HUES64 (cell line): ENCODE measurements at regions not wholly inside any gene's neighbourhood (a gene's known extent, or its start where the extent isn't known, plus 50 kb on each side); places are given as distances from the start of the nearest gene placed in this dataset.
"Not testable (repeated sequence)": the region's sequence is repeated elsewhere in the genome, so short reads cannot be mapped to it uniquely, and the experiment has no call there.

Experiments
- H3K27ac ChIP-seq: 2 replicates; pipeline ENCODE4 v1.7.0; 2013; ENCODE audit warnings: low read depth, low read length, inconsistent platforms
- H3K27me3 ChIP-seq: 2 replicates; pipeline ENCODE4 v1.6.1; 2013; ENCODE audit warnings: mild to moderate bottlenecking, low read length; ENCODE audit not compliant: insufficient read depth
- H3K36me3 ChIP-seq: 2 replicates; pipeline ENCODE4 v1.6.1; 2013; ENCODE audit warnings: mild to moderate bottlenecking, low read length; ENCODE audit not compliant: insufficient read depth
- H3K4me1 ChIP-seq: 2 replicates; pipeline ENCODE4 v1.6.1; 2013; ENCODE audit warnings: mild to moderate bottlenecking, low read length, moderate library complexity; ENCODE audit not compliant: insufficient read depth
- H3K4me3 ChIP-seq: 2 replicates; pipeline ENCODE4 v1.5.1; 2013; ENCODE audit warnings: mild to moderate bottlenecking, low read length, moderate library complexity
- H3K9ac ChIP-seq: 2 replicates; pipeline ENCODE4 v1.6.1; 2013; ENCODE audit warnings: mild to moderate bottlenecking, low read depth, low read length
- H3K9me3 ChIP-seq: 2 replicates; pipeline ENCODE4 v1.6.1; 2013; ENCODE audit warnings: low read depth, low read length; ENCODE audit not compliant: insufficient read depth
- WGBS: fragments of 150-250, 120-280 bp; methylation state at CpG from one replicate; pipeline ENCODE4 v1.1.7; 2013; ENCODE audit warnings: missing lambda C conversion rate; 5-methylcytosine and 5-hydroxymethylcytosine counted together

DNA sequence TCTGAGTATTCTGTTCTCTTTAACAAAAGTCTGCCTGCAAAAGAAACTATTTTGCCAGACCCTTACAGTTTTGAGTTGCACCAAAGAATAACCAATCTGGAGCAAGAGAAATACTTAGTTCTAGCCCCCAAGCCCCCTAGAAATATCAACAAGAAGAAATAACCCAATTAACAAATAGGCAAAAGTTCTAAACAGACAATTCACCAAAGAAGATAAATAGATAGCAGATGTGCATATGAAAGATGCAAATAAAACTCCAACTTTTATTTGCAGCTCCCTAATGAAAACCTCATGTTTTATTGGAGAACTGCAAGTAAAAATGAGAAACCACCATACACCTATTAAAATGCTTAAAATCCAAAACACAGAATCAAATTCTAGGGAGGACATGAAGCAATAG is 1308.0 kb downstream of the CDH11 start:
- H3K4me1 ChIP-seq = peaks cover 11% of the 10 kb centered on the region; the same call in 1 of the 2 replicates
- no peaks in the 10 kb centered on the region for H3K9me3 ChIP-seq
- no peaks in the 10 kb centered on the region for H3K36me3 ChIP-seq
- H3K27me3 ChIP-seq = no peaks in the 10 kb centered on the region
- H3K4me3 ChIP-seq = no peak overlapping the region
- no peak overlapping the region for H3K9ac ChIP-seq
- H3K27ac ChIP-seq = no peak overlapping the region

DNA sequence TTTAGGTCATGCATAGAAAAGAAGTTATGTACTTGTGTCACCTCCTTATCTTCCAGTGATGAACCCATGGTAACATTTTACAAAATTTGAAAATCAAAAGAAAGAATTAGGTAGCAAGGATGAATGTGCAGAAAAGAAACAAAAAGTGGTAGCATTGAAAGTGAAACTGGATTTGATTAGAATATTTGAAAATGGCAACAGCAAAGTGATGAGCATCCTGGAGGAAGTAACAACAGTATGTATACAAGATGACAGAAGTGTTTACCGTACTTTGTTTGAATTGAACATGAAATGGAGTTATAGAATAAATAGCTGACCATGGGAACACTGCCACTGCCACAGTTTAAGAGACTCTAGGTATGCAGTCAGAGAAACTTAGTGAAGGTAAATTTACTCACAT is 1313.1 kb downstream of the CDH11 start:
- WGBS = 90% methylated on average over 1 of the region's 1 CpG
- Histone ChIP-seq H3K4me1 (no peaks in the 10 kb centered on the region), H3K27ac (no peak overlapping the region), H3K9me3 (no peaks in the 10 kb centered on the region), H3K4me3 (no peak overlapping the region), H3K27me3 (no peaks in the 10 kb centered on the region), H3K36me3 (no peaks in the 10 kb centered on the region), H3K9ac (no peak overlapping the region)

DNA sequence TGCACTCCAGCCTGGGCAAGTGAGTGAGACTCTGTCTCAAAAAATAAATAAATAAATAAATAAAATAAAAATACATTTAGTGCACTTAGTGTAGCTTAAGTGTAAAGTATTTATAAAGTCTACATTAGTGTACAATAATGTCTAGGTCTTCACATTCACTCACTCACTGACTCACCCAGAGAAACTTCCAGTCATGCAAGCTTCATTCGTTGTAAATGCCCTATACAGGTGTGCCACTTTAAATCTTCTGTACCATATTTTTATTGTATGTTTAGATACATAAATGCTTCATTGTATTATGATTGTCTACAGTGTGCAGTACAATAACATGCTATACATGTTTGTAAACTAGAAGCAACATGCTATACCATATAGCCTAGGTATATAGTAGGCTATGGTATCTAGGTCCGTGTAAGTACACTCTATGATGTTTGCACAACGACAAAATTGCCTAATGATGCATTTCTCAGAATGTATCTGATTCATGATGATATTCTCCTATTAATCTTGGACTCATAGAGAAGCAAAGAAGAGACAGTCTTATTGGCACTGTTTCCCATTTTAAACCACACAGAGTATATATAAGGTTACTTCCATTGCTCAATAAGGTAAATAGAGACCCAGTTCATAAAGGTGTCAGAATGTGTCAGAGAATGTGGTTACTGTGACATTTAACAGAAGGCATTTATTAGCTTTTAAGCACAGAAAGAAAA is 1314.9 kb downstream of the CDH11 start:
- H3K27ac ChIP-seq = no peak overlapping the region
- H3K36me3 ChIP-seq = no peaks in the 10 kb centered on the region
- no peaks in the 10 kb centered on the region for H3K27me3 ChIP-seq
- no peak overlapping the region for H3K9ac ChIP-seq
- WGBS = 92% methylated on average over 3 of the region's 3 CpGs
- H3K9me3 ChIP-seq = no peaks in the 10 kb centered on the region
- no peak overlapping the region for H3K4me3 ChIP-seq
- H3K4me1 ChIP-seq = no peaks in the 10 kb centered on the region

DNA sequence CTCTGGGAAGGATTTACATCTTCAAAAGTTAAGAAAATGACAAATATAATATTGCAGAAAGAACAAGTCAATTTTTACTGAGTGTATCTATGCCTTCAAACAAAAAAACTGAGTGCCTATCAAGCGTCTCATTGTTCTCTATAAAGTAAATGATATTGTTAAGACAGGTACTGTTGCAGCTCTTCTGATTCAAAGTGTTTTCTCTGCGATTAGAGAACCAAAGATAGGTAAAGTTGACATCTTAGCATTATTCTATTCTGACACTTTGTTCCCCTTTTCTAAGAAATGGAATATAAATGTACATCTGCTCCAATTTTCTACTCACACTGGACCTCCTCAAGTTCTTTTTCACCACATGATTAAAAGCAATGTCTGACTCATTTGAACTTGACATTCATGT is 1317.7 kb downstream of the CDH11 start:
- H3K4me3 ChIP-seq = no peak overlapping the region
- WGBS = 89% methylated on average over 2 of the region's 2 CpGs
- H3K36me3 ChIP-seq = no peaks in the 10 kb centered on the region
- no peak overlapping the region for H3K27ac ChIP-seq
- H3K9ac ChIP-seq = no peak overlapping the region
- no peaks in the 10 kb centered on the region for H3K4me1 ChIP-seq
- H3K9me3 ChIP-seq = no peaks in the 10 kb centered on the region
- H3K27me3 ChIP-seq = no peaks in the 10 kb centered on the region

DNA sequence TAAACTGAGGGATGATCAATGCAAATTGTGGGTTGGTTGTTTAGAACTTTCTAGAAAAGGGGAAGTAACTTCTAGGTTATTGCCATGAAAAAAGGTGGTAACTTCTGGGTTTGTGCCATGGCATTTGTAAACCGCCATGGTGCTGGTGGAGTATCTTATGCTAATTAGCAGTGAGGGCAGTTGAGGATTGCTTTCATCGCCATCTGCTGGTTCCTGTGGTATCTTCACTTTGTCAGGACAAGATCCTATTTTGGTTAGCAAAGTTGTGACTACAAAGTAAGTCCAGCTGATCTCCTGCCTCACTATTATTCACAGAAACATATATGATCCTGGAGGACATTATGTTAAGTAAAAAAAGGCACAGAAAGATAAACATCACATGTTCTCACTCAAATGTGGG is 1332.3 kb downstream of the CDH11 start:
- 86% methylated on average over 2 of the region's 2 CpGs for WGBS
- Histone ChIP-seq H3K36me3 (no peaks in the 10 kb centered on the region), H3K9me3 (peaks cover 50% of the 10 kb centered on the region)

DNA sequence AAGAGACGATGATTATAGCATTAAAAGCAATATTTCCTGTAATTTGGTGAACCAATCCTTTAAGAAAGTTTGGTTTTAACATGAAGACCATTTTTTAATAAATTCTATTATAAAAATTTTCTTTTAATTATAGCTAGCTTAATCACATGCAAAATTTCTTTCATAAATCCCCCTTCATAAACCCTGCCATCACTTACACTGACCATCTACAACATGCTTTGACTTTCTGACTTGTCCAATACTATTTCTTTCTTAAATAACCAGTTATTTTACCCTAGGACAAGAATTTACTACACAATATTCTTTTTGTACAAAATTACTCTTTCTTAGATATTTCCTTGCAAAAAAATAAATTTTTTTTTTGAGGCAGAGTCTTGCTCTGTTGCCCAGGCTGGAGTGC is 1334.8 kb downstream of the CDH11 start:
- Histone ChIP-seq H3K9ac (no peak overlapping the region), H3K27me3 (no peaks in the 10 kb centered on the region), H3K4me3 (no peak overlapping the region), H3K27ac (no peak overlapping the region), H3K36me3 (no peaks in the 10 kb centered on the region), H3K4me1 (no peaks in the 10 kb centered on the region), H3K9me3 (peaks cover 56% of the 10 kb centered on the region)
- WGBS = 100% methylated on average over 1 of the region's 1 CpG

More for the DNA sequence above, 1332.3 kb downstream of the CDH11 start:
- Histone ChIP-seq H3K27me3 (no peaks in the 10 kb centered on the region), H3K4me1 (no peaks in the 10 kb centered on the region), H3K27ac (no peak overlapping the region), H3K4me3 (no peak overlapping the region), H3K9ac (no peak overlapping the region)

DNA sequence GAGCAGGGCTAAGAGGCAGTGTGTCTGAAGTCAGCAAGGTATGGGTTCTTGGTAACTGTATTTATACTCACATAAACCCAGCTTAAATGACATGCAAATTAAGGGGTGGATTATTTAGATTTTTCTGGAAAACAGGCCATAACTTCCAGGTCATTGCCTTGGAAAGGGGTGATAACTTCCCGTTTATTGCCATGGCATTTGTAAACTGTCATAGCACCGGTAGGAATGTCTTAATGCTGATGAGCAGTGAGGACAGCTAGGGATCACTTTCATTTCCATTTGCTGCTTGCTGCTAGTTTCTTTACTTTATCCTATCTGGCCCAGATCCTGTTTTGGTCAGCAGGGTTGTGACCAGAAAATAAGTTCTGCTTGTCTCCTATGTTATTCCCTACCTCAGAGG is 1336.7 kb downstream of the CDH11 start:
- Histone ChIP-seq H3K27ac (no peak overlapping the region), H3K27me3 (no peaks in the 10 kb centered on the region)
- WGBS = 96% methylated on average over 2 of the region's 2 CpGs

DNA sequence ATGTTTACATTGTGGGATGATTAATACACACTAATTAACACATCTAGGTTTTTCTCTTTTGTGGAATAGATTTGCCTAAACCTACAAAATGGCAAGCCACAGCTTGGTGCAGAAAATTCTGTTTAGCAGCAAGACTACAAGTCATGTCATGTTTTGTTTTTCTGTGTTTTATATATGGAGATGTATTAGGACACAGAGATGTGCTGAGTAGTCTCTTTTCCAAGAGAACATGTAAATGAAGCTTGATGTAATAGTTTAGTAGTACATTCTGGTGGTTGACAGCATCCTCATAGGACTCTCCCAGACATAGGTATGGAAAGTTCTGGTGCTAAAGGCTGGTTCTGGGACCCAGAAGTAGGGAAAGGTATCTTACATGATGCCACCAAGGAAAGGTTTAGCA is 1345.4 kb downstream of the CDH11 start:
- H3K4me1 ChIP-seq = no peaks in the 10 kb centered on the region
- H3K27me3 ChIP-seq = no peaks in the 10 kb centered on the region
- H3K36me3 ChIP-seq = no peaks in the 10 kb centered on the region
- no peak overlapping the region for H3K27ac ChIP-seq
- H3K9me3 ChIP-seq = no peaks in the 10 kb centered on the region
- no peak overlapping the region for H3K4me3 ChIP-seq
- H3K9ac ChIP-seq = no peak overlapping the region

More for the DNA sequence above, 1336.7 kb downstream of the CDH11 start:
- H3K4me3 ChIP-seq = no peak overlapping the region
- H3K36me3 ChIP-seq = no peaks in the 10 kb centered on the region
- H3K9me3 ChIP-seq = peaks cover 56% of the 10 kb centered on the region
- H3K9ac ChIP-seq = no peak overlapping the region
- no peaks in the 10 kb centered on the region for H3K4me1 ChIP-seq

DNA sequence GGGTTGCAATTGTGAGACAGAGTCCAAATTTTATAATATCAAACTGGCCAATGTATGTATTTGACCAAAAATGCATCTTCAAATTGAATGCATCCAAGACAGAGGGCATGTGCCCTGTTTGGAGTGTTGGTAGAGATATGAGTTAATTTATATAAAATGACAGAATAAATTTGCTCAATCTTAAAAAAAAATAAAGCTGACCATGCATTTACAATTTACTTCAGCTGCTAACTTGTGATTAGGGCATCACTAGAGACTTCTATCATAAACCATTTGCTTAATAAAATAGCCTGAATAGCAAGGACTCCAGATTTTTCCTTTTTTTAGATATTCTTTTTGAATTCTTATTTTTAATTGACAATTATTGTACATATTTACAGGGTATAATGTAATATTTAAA is 1345.8 kb downstream of the CDH11 start:
- Histone ChIP-seq H3K9me3 (no peaks in the 10 kb centered on the region), H3K9ac (no peak overlapping the region), H3K27me3 (no peaks in the 10 kb centered on the region), H3K27ac (no peak overlapping the region), H3K36me3 (no peaks in the 10 kb centered on the region), H3K4me3 (no peak overlapping the region), H3K4me1 (no peaks in the 10 kb centered on the region)

DNA sequence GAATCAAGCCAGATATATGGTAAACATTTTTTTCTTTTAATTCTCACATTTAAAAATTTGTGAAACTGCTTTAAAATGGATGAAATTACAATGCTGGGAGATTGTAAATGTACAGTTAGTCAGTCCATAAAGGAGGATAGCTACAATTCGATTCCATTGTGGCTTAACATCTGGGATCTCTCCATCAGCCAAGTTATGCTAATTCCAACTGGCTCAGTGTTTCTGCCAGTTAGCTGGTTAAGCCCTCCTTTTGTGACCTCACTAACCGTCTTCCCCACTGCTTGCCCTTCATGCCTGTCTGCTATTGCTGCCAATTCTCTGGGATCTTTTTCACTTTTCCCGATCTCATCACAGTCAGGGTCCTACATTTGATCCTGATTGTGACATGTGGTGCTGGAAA is 1347.6 kb downstream of the CDH11 start:
- H3K9ac ChIP-seq = no peak overlapping the region
- H3K4me3 ChIP-seq = no peak overlapping the region
- H3K9me3 ChIP-seq = no peaks in the 10 kb centered on the region
- 95% methylated on average over 3 of the region's 3 CpGs for WGBS
- no peaks in the 10 kb centered on the region for H3K27me3 ChIP-seq
- H3K4me1 ChIP-seq = no peaks in the 10 kb centered on the region
- H3K27ac ChIP-seq = no peak overlapping the region
- H3K36me3 ChIP-seq = no peaks in the 10 kb centered on the region

DNA sequence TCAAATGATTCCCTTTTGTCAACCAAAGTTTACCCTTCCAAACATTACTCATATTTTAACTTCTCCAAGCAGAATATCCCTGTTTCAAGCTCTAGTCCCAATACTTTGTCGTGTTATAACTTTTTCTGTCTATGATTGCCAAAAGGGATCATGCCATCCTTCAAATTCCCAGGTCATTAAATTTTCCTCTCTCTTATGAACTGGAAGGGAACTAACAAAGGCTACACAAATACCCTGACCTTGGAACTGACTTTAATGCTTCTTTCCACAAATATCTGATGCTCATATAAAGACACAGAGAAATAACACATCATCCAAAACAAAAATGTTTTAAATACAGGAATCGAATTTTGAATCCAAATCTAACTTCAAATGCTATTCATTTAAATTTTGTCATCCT is 1352.7 kb downstream of the CDH11 start:
- Histone ChIP-seq H3K9ac (no peak overlapping the region), H3K4me3 (no peak overlapping the region), H3K4me1 (no peaks in the 10 kb centered on the region), H3K9me3 (no peaks in the 10 kb centered on the region), H3K27ac (no peak overlapping the region), H3K36me3 (no peaks in the 10 kb centered on the region), H3K27me3 (no peaks in the 10 kb centered on the region)
- 93% methylated on average over 2 of the region's 2 CpGs for WGBS

DNA sequence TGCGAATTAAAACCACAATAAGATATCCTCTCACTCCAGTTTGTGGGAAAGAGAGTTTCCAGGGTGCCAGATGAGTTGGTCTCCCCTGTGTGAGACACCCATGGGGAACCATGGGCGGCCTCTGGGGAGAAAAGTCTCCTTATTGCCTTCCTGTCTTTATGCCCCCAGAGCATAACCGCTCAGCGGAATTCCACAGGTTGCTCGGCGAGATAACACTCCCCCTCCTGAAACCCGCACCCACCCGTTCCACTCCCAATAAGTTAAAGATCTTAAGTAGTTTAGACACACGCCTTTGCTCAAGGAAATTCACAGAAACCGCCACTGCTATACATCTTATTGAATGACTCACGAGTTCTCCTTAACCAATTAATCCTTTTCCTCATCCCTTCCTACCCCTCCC is 1361.6 kb downstream of the CDH11 start:
- not testable (repeated sequence) for H3K4me1 ChIP-seq, H3K9me3 ChIP-seq, H3K36me3 ChIP-seq, H3K27ac ChIP-seq, H3K4me3 ChIP-seq, H3K9ac ChIP-seq, H3K27me3 ChIP-seq
- 95% methylated on average over 10 of the region's 11 CpGs for WGBS
